Chondrocyte (in vitro differentiated cells): ENCODE measurements at regions not wholly inside any gene's neighbourhood (a gene's known extent, or its start where the extent isn't known, plus 50 kb on each side); places are given as distances from the start of the nearest gene placed in this dataset.

Experiments used
- DNase-seq: peaks from one replicate; pipeline ENCODE4 v3.0.0; 2021; ENCODE audit warnings: mixed read lengths, low spot score
- H3K27ac Mint-ChIP-seq: one replicate; pipeline ENCODE4 v1.8.0; 2021; ENCODE audit warnings: mild to moderate bottlenecking, moderate library complexity, mixed read lengths; ENCODE audit not compliant: unreplicated experiment
- H3K27me3 Mint-ChIP-seq: 2 replicates; pipeline ENCODE4 v1.8.0; 2021; ENCODE audit warnings: low read depth, mixed read lengths
- H3K36me3 Mint-ChIP-seq: 2 replicates; pipeline ENCODE4 v1.8.0; 2021; ENCODE audit warnings: low read depth, mixed read lengths
- H3K4me1 Mint-ChIP-seq: 2 replicates; pipeline ENCODE4 v1.8.0; 2021; ENCODE audit warnings: low read depth, mild to moderate bottlenecking, mixed read lengths
- H3K4me3 Mint-ChIP-seq: one replicate; pipeline ENCODE4 v1.8.0; 2021; ENCODE audit warnings: mild to moderate bottlenecking, moderate library complexity, mixed read lengths; ENCODE audit not compliant: unreplicated experiment
- H3K9me3 Mint-ChIP-seq: 2 replicates; pipeline ENCODE4 v1.8.0; 2021; ENCODE audit warnings: low read depth, mixed read lengths
- TF ChIP-seq, protein P1 (sequence below): fragments of 200-600 bp; sonication (generic); IDR thresholded peaks from 2 replicates; pipeline ENCODE4 v1.5.0; 2021; ENCODE audit warnings: antibody characterized with exemption, mild to moderate bottlenecking, moderate library complexity

DNA sequence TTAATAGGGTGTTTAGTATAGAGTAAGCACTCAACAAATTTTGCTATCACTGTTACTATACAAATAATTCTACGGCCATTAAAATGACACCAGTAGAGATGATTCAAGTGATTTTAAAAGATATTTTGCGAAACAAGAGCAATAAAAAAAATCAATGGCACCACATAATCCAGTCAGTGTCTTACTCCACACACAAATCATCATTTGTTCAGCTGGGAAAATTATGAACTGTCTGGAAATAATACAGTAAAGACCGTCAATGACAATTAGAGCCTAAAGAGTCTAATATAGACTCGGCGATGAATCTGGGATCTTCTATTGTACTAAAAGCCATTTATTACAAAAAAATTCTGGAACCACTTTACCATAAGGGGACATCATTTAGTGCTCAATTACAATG, 270.5 kb downstream of the ARRDC4 start:
- no peaks in the 10 kb centered on the region for H3K4me1 Mint-ChIP-seq
- H3K27me3 Mint-ChIP-seq = no peaks in the 10 kb centered on the region
- no peaks in the 10 kb centered on the region for H3K36me3 Mint-ChIP-seq
- no peak for DNase-seq
- no peaks in the 10 kb centered on the region for H3K9me3 Mint-ChIP-seq
- TF ChIP-seq, protein P1, sequence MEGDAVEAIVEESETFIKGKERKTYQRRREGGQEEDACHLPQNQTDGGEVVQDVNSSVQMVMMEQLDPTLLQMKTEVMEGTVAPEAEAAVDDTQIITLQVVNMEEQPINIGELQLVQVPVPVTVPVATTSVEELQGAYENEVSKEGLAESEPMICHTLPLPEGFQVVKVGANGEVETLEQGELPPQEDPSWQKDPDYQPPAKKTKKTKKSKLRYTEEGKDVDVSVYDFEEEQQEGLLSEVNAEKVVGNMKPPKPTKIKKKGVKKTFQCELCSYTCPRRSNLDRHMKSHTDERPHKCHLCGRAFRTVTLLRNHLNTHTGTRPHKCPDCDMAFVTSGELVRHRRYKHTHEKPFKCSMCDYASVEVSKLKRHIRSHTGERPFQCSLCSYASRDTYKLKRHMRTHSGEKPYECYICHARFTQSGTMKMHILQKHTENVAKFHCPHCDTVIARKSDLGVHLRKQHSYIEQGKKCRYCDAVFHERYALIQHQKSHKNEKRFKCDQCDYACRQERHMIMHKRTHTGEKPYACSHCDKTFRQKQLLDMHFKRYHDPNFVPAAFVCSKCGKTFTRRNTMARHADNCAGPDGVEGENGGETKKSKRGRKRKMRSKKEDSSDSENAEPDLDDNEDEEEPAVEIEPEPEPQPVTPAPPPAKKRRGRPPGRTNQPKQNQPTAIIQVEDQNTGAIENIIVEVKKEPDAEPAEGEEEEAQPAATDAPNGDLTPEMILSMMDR = no peak
- no peak overlapping the region for H3K27ac Mint-ChIP-seq
- no peak overlapping the region for H3K4me3 Mint-ChIP-seq

- no peaks in the 10 kb centered on the region for H3K4me1 Mint-ChIP-seq
- no peaks in the 10 kb centered on the region for H3K9me3 Mint-ChIP-seq
- no peaks in the 10 kb centered on the region for H3K36me3 Mint-ChIP-seq
- H3K27me3 Mint-ChIP-seq = no peaks in the 10 kb centered on the region
- no peak for DNase-seq
- H3K27ac Mint-ChIP-seq = no peak overlapping the region
- no peak overlapping the region for H3K4me3 Mint-ChIP-seq
- TF ChIP-seq, protein P1 = no peak
These were observed 271.4 kb downstream of the ARRDC4 start for GRCh38 chr15:98231696-98232440.

DNA sequence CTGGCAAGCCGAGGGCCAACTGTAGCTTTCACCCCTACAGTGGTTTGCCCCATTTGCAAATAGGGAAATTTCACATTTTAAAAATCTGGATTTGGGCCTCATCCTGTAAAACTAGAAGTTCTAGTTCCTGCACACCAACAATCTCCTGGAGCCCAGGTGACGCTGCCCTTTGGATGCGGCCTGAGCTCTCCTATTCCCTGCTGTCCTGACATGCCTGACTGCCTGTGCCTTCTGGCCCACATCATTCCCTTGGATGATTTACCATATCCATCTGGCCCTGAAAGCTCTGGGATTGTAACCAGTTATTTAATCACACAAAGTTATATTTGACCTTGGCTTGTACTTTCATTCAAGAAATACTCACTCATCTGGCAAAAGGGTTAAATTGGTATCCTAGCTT, 272.3 kb downstream of the ARRDC4 start:
- no peak overlapping the region for H3K27ac Mint-ChIP-seq
- no peaks in the 10 kb centered on the region for H3K4me1 Mint-ChIP-seq
- H3K4me3 Mint-ChIP-seq = no peak overlapping the region
- no peaks in the 10 kb centered on the region for H3K36me3 Mint-ChIP-seq
- TF ChIP-seq, protein P1 = no peak
- no peaks in the 10 kb centered on the region for H3K9me3 Mint-ChIP-seq
- no peak for DNase-seq
- H3K27me3 Mint-ChIP-seq = peaks cover 1% of the 10 kb centered on the region

DNA sequence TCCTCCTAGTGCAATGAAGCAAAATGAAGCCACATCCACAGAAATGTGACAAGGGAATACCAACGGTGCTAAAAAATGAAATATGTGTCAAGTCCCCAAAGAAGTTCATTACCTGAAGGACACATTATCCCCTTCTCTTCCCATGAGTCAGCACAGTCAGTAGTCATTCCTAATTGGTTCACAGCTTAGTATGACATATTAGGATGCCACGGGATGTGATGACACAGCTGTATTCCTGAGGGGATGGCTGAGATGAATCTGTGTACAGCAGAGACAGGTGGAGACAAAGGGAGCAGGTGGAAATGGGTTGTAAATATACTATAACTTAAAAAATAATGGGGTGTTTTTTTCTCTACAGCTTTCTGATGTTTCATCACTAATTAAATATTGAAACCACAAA, 273.4 kb downstream of the ARRDC4 start:
- Mint-ChIP-seq H3K27me3 (peaks cover 1% of the 10 kb centered on the region), H3K36me3 (no peaks in the 10 kb centered on the region), H3K4me3 (no peak overlapping the region), H3K9me3 (no peaks in the 10 kb centered on the region), H3K4me1 (no peaks in the 10 kb centered on the region), H3K27ac (no peak overlapping the region)
- TF ChIP-seq, protein P1 = no peak
- DNase-seq = no peak

DNA sequence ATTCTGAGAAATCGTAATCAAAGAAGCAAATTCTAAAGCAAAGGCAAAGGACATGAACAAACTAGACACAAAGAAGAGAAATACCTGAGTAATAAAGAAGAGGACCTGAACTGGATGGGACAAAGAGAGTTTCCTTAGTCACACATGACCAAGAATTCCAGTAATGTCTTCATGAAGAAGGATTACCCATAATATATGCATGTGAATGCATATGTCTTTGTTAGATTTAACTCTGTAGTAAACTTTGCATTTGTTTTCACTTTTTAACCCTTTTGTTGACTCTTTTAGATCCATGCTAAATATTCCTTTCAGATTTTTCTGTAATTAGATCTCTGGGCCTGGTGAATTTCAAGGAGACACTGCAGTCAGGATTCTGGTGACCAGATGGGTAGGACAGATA, 279.8 kb downstream of the ARRDC4 start:
- Mint-ChIP-seq H3K4me3 (no peak overlapping the region), H3K27ac (no peak overlapping the region), H3K36me3 (no peaks in the 10 kb centered on the region), H3K27me3 (peaks cover 1% of the 10 kb centered on the region), H3K4me1 (no peaks in the 10 kb centered on the region), H3K9me3 (no peaks in the 10 kb centered on the region)
- TF ChIP-seq, protein P1 = no peak
- DNase-seq = no peak
